GM23338 (cell line): ENCODE measurements at regions not wholly inside any gene's neighbourhood (a gene's known extent, or its start where the extent isn't known, plus 50 kb on each side); places are given as distances from the start of the nearest gene placed in this dataset.

Experiments used
- ATAC-seq: fragments of 200-7000 bp; cut with Tn5 transposase; 3 replicates; pipeline ENCODE4 v1.9.1; 2020
- DNase-seq: peaks from one replicate; pipeline ENCODE4 v3.0.0-alpha.2; 2015; ENCODE audit warnings: low spot score
- H2AFZ ChIP-seq: fragments of 200-600 bp; sonication (generic); 2 replicates; pipeline ENCODE4 v1.8.0; 2016; ENCODE audit warnings: antibody characterized with exemption, mild to moderate bottlenecking, moderate library complexity
- H3F3A ChIP-seq: fragments of 200-600 bp; sonication (generic); replicated peaks from 2 replicates; pipeline ENCODE4 v1.8.0; 2017; ENCODE audit warnings: antibody characterized with exemption, mixed run types, low read depth
- H3K27ac ChIP-seq: fragments of 200-600 bp; sonication (generic); 2 replicates; pipeline ENCODE4 v1.6.1; 2016; ENCODE audit warnings: low read depth
- H3K27me3 ChIP-seq: fragments of 200-600 bp; sonication (generic); 2 replicates; pipeline ENCODE4 v1.8.0; 2016; ENCODE audit warnings: mild to moderate bottlenecking, mixed run types, moderate library complexity; ENCODE audit not compliant: insufficient read depth
- H3K36me3 ChIP-seq: fragments of 200-600 bp; sonication (generic); 2 replicates; pipeline ENCODE4 v1.8.0; 2016; ENCODE audit warnings: mild to moderate bottlenecking; ENCODE audit not compliant: insufficient read depth
- H3K4me1 ChIP-seq: fragments of 200-600 bp; sonication (generic); 2 replicates; pipeline ENCODE4 v1.8.0; 2016; ENCODE audit warnings: mild to moderate bottlenecking, moderate library complexity; ENCODE audit not compliant: insufficient read depth
- H3K4me2 ChIP-seq: fragments of 200-600 bp; sonication (generic); 2 replicates; pipeline ENCODE4 v1.7.1; 2017; ENCODE audit warnings: mixed run types
- H3K4me3 ChIP-seq: fragments of 200-600 bp; sonication (generic); 2 replicates; pipeline ENCODE4 v1.6.1; 2016; ENCODE audit warnings: mixed run types
- H3K79me2 ChIP-seq: fragments of 200-600 bp; sonication (generic); replicated peaks from 2 replicates; pipeline ENCODE4 v1.8.0; 2017; ENCODE audit warnings: mild to moderate bottlenecking; ENCODE audit not compliant: insufficient read depth
- H3K9me2 ChIP-seq: fragments of 200-600 bp; sonication (generic); 2 replicates; pipeline ENCODE4 v1.8.0; 2017; ENCODE audit not compliant: insufficient read depth
- H4K20me1 ChIP-seq: fragments of 200-600 bp; sonication (generic); replicated peaks from 2 replicates; pipeline ENCODE4 v1.8.0; 2017; ENCODE audit warnings: mild to moderate bottlenecking; ENCODE audit not compliant: insufficient read depth
- H3K27ac Mint-ChIP-seq: 2 replicates; pipeline ENCODE4 v1.8.0; 2020; ENCODE audit warnings: inconsistent platforms, mild to moderate bottlenecking, moderate library complexity, mixed read lengths
- H3K27me3 Mint-ChIP-seq: 3 replicates; pipeline ENCODE4 v1.8.0; 2022; ENCODE audit warnings: low read depth, mild to moderate bottlenecking, moderate library complexity, mixed read lengths, inconsistent platforms; ENCODE audit not compliant: insufficient read depth, poor library complexity
- H3K36me3 Mint-ChIP-seq: 3 replicates; pipeline ENCODE4 v1.8.0; 2021; ENCODE audit warnings: low read depth, mild to moderate bottlenecking, inconsistent platforms, moderate library complexity, mixed read lengths
- H3K4me1 Mint-ChIP-seq: 3 replicates; pipeline ENCODE4 v1.8.0; 2020; ENCODE audit warnings: mild to moderate bottlenecking, inconsistent platforms, mixed read lengths
- H3K4me3 Mint-ChIP-seq: 3 replicates; pipeline ENCODE4 v1.8.0; 2021; ENCODE audit warnings: moderate library complexity, mild to moderate bottlenecking, inconsistent platforms, mixed read lengths
- H3K9me3 Mint-ChIP-seq: 3 replicates; pipeline ENCODE4 v1.8.0; 2020; ENCODE audit warnings: moderate library complexity, mild to moderate bottlenecking, inconsistent platforms, mixed read lengths
- CREB1 ChIP-seq: fragments of 250-450 bp; sonication (Bioruptor Pico); IDR thresholded peaks from 2 replicates; pipeline ENCODE4 v1.5.0; 2020; ENCODE audit warnings: low read depth, mild to moderate bottlenecking, moderate library complexity
- EZH2 ChIP-seq: fragments of 200-600 bp; sonication (generic); IDR thresholded peaks from one replicate; pipeline ENCODE4 v1.8.0; 2017; ENCODE audit warnings: antibody characterized with exemption, mild to moderate bottlenecking, low read depth; ENCODE audit not compliant: unreplicated experiment
- EZH2phosphoT487 ChIP-seq: fragments of 200-600 bp; sonication (generic); IDR thresholded peaks from one replicate; pipeline ENCODE4 v1.8.1; 2018; ENCODE audit warnings: antibody characterized with exemption; ENCODE audit not compliant: unreplicated experiment
- JUNB ChIP-seq: IDR thresholded peaks from one replicate; pipeline ENCODE4 v1.6.1; 2016; ENCODE audit warnings: antibody characterized with exemption; ENCODE audit not compliant: unreplicated experiment
- NANOG ChIP-seq: IDR thresholded peaks from 2 replicates; pipeline ENCODE4 v1.6.1; 2016; ENCODE audit warnings: antibody characterized with exemption, borderline replicate concordance
- POLR2AphosphoS5 ChIP-seq: IDR thresholded peaks from 2 replicates; pipeline ENCODE4 v1.6.1; 2016; ENCODE audit warnings: antibody characterized with exemption, low read depth
- REST ChIP-seq: IDR thresholded peaks from one replicate; pipeline ENCODE4 v1.6.1; 2018; ENCODE audit warnings: antibody characterized with exemption; ENCODE audit not compliant: unreplicated experiment
- STAT1 ChIP-seq: IDR thresholded peaks from one replicate; pipeline ENCODE4 v1.6.1; 2016; ENCODE audit warnings: antibody characterized with exemption; ENCODE audit not compliant: unreplicated experiment
- ZNF114 ChIP-seq: fragments of 250-450 bp; sonication (Bioruptor Pico); IDR thresholded peaks from 2 replicates; pipeline ENCODE4 v1.5.0; 2020; ENCODE audit warnings: mild to moderate bottlenecking, moderate library complexity
- ZNF331 ChIP-seq: fragments of 250-450 bp; sonication (Bioruptor Pico); IDR thresholded peaks from 2 replicates; pipeline ENCODE4 v1.5.0; 2020; ENCODE audit warnings: low read depth, mild to moderate bottlenecking, moderate library complexity
- TF ChIP-seq, protein P1 (sequence below): IDR thresholded peaks from 2 replicates; pipeline ENCODE4 v1.6.1; 2016; ENCODE audit warnings: antibody characterized with exemption
- TF ChIP-seq, protein P2 (sequence below), 2 experiments: fragments of 200-600 bp in 1 of 2; sonication (generic) in 1 of 2; conservative IDR thresholded peaks; 2 replicates each; pipeline versions ENCODE4 v1.5.1 to v1.6.1; 2016 to 2017; ENCODE audit warnings: antibody characterized with exemption in 2 of 2, low read depth in 2 of 2, mild to moderate bottlenecking in 2 of 2, moderate library complexity in 1 of 2
- TF ChIP-seq, protein P3 (sequence below): fragments of 250-450 bp; sonication (Bioruptor Pico); IDR thresholded peaks from 2 replicates; pipeline ENCODE4 v1.5.0; 2020; ENCODE audit warnings: mild to moderate bottlenecking, moderate library complexity

DNA sequence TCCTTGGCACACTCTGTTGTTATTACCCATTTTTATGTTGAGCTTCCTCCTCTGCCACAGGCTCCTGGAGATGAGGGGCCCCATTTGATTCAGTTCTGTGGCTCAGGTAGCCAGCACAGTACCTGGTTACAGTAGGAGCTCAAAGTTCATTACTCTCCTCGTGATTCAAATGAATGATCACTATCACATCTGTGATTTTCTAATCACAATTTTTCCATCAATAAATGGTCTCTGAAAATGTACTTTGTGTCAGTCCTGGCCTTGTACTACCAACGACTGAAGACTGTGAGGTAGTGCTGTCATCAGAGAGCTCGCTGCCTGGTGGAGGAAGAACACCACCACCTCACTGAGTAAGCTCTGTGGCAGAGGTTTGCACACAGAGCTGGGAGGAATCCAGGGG lies 106.8 kb upstream of the JUN start:
- no peaks in the 10 kb centered on the region for H3K4me1 Mint-ChIP-seq
- TF ChIP-seq POLR2AphosphoS5: no peak
- no peak for TF ChIP-seq REST
- no peak for TF ChIP-seq STAT1
- TF ChIP-seq NANOG: no peak
- TF ChIP-seq, protein P1, sequence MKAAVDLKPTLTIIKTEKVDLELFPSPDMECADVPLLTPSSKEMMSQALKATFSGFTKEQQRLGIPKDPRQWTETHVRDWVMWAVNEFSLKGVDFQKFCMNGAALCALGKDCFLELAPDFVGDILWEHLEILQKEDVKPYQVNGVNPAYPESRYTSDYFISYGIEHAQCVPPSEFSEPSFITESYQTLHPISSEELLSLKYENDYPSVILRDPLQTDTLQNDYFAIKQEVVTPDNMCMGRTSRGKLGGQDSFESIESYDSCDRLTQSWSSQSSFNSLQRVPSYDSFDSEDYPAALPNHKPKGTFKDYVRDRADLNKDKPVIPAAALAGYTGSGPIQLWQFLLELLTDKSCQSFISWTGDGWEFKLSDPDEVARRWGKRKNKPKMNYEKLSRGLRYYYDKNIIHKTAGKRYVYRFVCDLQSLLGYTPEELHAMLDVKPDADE: no peak
- TF ChIP-seq, protein P2, sequence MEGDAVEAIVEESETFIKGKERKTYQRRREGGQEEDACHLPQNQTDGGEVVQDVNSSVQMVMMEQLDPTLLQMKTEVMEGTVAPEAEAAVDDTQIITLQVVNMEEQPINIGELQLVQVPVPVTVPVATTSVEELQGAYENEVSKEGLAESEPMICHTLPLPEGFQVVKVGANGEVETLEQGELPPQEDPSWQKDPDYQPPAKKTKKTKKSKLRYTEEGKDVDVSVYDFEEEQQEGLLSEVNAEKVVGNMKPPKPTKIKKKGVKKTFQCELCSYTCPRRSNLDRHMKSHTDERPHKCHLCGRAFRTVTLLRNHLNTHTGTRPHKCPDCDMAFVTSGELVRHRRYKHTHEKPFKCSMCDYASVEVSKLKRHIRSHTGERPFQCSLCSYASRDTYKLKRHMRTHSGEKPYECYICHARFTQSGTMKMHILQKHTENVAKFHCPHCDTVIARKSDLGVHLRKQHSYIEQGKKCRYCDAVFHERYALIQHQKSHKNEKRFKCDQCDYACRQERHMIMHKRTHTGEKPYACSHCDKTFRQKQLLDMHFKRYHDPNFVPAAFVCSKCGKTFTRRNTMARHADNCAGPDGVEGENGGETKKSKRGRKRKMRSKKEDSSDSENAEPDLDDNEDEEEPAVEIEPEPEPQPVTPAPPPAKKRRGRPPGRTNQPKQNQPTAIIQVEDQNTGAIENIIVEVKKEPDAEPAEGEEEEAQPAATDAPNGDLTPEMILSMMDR (conservative IDR thresholded peaks at IDR 0.05; ENCODE audit: low read depth in 2 of 2): no peak
- TF ChIP-seq CREB1 (CRISPR knock-in tag): no peak
- no peak for TF ChIP-seq JUNB
- no peak for TF ChIP-seq ZNF331
- no peak for TF ChIP-seq EZH2
- TF ChIP-seq EZH2phosphoT487: no peak
- TF ChIP-seq, protein P3, sequence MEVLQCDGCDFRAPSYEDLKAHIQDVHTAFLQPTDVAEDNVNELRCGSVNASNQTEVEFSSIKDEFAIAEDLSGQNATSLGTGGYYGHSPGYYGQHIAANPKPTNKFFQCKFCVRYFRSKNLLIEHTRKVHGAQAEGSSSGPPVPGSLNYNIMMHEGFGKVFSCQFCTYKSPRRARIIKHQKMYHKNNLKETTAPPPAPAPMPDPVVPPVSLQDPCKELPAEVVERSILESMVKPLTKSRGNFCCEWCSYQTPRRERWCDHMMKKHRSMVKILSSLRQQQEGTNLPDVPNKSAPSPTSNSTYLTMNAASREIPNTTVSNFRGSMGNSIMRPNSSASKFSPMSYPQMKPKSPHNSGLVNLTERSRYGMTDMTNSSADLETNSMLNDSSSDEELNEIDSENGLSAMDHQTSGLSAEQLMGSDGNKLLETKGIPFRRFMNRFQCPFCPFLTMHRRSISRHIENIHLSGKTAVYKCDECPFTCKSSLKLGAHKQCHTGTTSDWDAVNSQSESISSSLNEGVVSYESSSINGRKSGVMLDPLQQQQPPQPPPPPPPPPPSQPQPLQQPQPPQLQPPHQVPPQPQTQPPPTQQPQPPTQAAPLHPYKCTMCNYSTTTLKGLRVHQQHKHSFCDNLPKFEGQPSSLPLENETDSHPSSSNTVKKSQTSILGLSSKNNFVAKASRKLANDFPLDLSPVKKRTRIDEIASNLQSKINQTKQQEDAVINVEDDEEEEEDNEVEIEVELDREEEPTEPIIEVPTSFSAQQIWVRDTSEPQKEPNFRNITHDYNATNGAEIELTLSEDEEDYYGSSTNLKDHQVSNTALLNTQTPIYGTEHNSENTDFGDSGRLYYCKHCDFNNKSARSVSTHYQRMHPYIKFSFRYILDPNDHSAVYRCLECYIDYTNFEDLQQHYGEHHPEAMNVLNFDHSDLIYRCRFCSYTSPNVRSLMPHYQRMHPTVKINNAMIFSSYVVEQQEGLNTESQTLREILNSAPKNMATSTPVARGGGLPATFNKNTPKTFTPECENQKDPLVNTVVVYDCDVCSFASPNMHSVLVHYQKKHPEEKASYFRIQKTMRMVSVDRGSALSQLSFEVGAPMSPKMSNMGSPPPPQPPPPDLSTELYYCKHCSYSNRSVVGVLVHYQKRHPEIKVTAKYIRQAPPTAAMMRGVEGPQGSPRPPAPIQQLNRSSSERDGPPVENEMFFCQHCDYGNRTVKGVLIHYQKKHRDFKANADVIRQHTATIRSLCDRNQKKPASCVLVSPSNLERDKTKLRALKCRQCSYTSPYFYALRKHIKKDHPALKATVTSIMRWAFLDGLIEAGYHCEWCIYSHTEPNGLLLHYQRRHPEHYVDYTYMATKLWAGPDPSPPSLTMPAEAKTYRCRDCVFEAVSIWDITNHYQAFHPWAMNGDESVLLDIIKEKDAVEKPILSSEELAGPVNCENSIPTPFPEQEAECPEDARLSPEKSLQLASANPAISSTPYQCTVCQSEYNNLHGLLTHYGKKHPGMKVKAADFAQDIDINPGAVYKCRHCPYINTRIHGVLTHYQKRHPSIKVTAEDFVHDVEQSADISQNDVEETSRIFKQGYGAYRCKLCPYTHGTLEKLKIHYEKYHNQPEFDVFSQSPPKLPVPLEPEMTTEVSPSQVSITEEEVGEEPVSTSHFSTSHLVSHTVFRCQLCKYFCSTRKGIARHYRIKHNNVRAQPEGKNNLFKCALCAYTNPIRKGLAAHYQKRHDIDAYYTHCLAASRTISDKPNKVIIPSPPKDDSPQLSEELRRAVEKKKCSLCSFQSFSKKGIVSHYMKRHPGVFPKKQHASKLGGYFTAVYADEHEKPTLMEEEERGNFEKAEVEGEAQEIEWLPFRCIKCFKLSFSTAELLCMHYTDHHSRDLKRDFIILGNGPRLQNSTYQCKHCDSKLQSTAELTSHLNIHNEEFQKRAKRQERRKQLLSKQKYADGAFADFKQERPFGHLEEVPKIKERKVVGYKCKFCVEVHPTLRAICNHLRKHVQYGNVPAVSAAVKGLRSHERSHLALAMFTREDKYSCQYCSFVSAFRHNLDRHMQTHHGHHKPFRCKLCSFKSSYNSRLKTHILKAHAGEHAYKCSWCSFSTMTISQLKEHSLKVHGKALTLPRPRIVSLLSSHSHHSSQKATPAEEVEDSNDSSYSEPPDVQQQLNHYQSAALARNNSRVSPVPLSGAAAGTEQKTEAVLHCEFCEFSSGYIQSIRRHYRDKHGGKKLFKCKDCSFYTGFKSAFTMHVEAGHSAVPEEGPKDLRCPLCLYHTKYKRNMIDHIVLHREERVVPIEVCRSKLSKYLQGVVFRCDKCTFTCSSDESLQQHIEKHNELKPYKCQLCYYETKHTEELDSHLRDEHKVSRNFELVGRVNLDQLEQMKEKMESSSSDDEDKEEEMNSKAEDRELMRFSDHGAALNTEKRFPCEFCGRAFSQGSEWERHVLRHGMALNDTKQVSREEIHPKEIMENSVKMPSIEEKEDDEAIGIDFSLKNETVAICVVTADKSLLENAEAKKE (CRISPR knock-in tag): no peak
- no peak for TF ChIP-seq ZNF114 (CRISPR knock-in tag)
- no peak overlapping the region for H3K27ac Mint-ChIP-seq
- Histone ChIP-seq H3K27ac (no peak overlapping the region), H3K27me3 (no peaks in the 10 kb centered on the region), H3F3A (no peaks in the 10 kb centered on the region), H3K4me1 (no peaks in the 10 kb centered on the region), H3K4me2 (no peak overlapping the region), H3K9me2 (peaks cover 8% of the 10 kb centered on the region; the same call in 1 of the 2 replicates), H3K36me3 (no peaks in the 10 kb centered on the region), H3K79me2 (no peaks in the 10 kb centered on the region), H4K20me1 (no peaks in the 10 kb centered on the region), H2AFZ (no peak overlapping the region), H3K4me3 (no peak overlapping the region)
- ATAC-seq (no peak), DNase-seq (no peak)
- no peaks in the 10 kb centered on the region for H3K27me3 Mint-ChIP-seq
- no peaks in the 10 kb centered on the region for H3K36me3 Mint-ChIP-seq
- no peaks in the 10 kb centered on the region; the same call in 2 of the 3 replicates for H3K9me3 Mint-ChIP-seq
- no peak overlapping the region for H3K4me3 Mint-ChIP-seq
